Loucy (cell line): ENCODE measurements at regions not wholly inside any gene's neighbourhood (a gene's known extent, or its start where the extent isn't known, plus 50 kb on each side); places are given as distances from the start of the nearest gene placed in this dataset.

Experiments
- H2AFZ ChIP-seq: fragments of 200-600 bp; sonication (generic); 2 replicates; pipeline ENCODE4 v1.6.0; 2016; ENCODE audit warnings: antibody characterized with exemption, mild to moderate bottlenecking, low read length, moderate library complexity
- H3F3A ChIP-seq: fragments of 200-600 bp; 2 replicates; pipeline ENCODE4 v1.6.0; 2016; ENCODE audit warnings: antibody characterized with exemption, low read depth, mild to moderate bottlenecking
- H3K27me3 ChIP-seq: fragments of 200-600 bp; sonication (generic); 2 replicates; pipeline ENCODE4 v1.6.1; 2014; ENCODE audit warnings: low read length, mild to moderate bottlenecking; ENCODE audit not compliant: insufficient read depth, poor library complexity, severe bottlenecking
- H3K36me3 ChIP-seq: fragments of 200-600 bp; sonication (generic); 2 replicates; pipeline ENCODE4 v1.6.1; 2016; ENCODE audit warnings: low read length; ENCODE audit not compliant: insufficient read depth
- H3K4me1 ChIP-seq: fragments of 200-600 bp; sonication (generic); 2 replicates; pipeline ENCODE4 v1.5.1; 2014; ENCODE audit warnings: low read length, mild to moderate bottlenecking; ENCODE audit not compliant: insufficient read depth, poor library complexity, severe bottlenecking
- H3K4me2 ChIP-seq: fragments of 200-600 bp; sonication (generic); 2 replicates; pipeline ENCODE4 v1.6.0; 2014; ENCODE audit warnings: antibody characterized with exemption, low read length, low read depth, mild to moderate bottlenecking; ENCODE audit not compliant: poor library complexity, severe bottlenecking
- H3K4me3 ChIP-seq: fragments of 200-600 bp; sonication (generic); 2 replicates; pipeline ENCODE4 v1.5.1; 2014; ENCODE audit warnings: low read length, mild to moderate bottlenecking, mixed read lengths; ENCODE audit not compliant: poor library complexity, severe bottlenecking
- H3K79me2 ChIP-seq: fragments of 200-600 bp; sonication (generic); 2 replicates; pipeline ENCODE4 v1.6.1; 2014; ENCODE audit warnings: low read length; ENCODE audit not compliant: insufficient read depth
- H3K9ac ChIP-seq: fragments of 200-600 bp; sonication (generic); 2 replicates; pipeline ENCODE4 v1.6.0; 2014; ENCODE audit warnings: mild to moderate bottlenecking, low read depth, low read length, moderate library complexity; ENCODE audit not compliant: poor library complexity, severe bottlenecking
- H3K9me2 ChIP-seq: fragments of 200-600 bp; sonication (generic); replicated peaks from 2 replicates; pipeline ENCODE4 v1.6.1; 2016; ENCODE audit warnings: low read depth, low read length, mixed read lengths
- H3K9me3 ChIP-seq: fragments of 200-600 bp; sonication (generic); 2 replicates; pipeline ENCODE4 v1.6.1; 2014; ENCODE audit warnings: mild to moderate bottlenecking, antibody characterized with exemption, low read length, low read depth; ENCODE audit not compliant: insufficient read depth
- H4K20me1 ChIP-seq: fragments of 200-600 bp; sonication (generic); 2 replicates; pipeline ENCODE4 v1.6.0; 2014; ENCODE audit warnings: antibody characterized with exemption, low read length, mild to moderate bottlenecking; ENCODE audit not compliant: insufficient read depth, poor library complexity, severe bottlenecking
- EZH2phosphoT487 ChIP-seq: fragments of 200-600 bp; IDR thresholded peaks from 2 replicates; pipeline ENCODE4 v1.6.1; 2018; ENCODE audit warnings: antibody characterized with exemption, mild to moderate bottlenecking, moderate library complexity, borderline replicate concordance
- TF ChIP-seq, protein P1 (sequence below): fragments of 200-600 bp; sonication (generic); conservative IDR thresholded peaks from 2 replicates; pipeline ENCODE4 v1.5.1; 2014; ENCODE audit warnings: mild to moderate bottlenecking, antibody characterized with exemption, low read length

- no peak overlapping the region for H2AFZ ChIP-seq
- no peaks in the 10 kb centered on the region for H3F3A ChIP-seq
- no peaks in the 10 kb centered on the region for H3K9me3 ChIP-seq
- H3K36me3 ChIP-seq: no peaks in the 10 kb centered on the region
- no peak overlapping the region for H3K9ac ChIP-seq
- H3K4me2 ChIP-seq: no peak overlapping the region
- H3K4me3 ChIP-seq: no peak overlapping the region
- no peaks in the 10 kb centered on the region for H3K4me1 ChIP-seq
- TF ChIP-seq EZH2phosphoT487: no peak
- TF ChIP-seq, protein P1, sequence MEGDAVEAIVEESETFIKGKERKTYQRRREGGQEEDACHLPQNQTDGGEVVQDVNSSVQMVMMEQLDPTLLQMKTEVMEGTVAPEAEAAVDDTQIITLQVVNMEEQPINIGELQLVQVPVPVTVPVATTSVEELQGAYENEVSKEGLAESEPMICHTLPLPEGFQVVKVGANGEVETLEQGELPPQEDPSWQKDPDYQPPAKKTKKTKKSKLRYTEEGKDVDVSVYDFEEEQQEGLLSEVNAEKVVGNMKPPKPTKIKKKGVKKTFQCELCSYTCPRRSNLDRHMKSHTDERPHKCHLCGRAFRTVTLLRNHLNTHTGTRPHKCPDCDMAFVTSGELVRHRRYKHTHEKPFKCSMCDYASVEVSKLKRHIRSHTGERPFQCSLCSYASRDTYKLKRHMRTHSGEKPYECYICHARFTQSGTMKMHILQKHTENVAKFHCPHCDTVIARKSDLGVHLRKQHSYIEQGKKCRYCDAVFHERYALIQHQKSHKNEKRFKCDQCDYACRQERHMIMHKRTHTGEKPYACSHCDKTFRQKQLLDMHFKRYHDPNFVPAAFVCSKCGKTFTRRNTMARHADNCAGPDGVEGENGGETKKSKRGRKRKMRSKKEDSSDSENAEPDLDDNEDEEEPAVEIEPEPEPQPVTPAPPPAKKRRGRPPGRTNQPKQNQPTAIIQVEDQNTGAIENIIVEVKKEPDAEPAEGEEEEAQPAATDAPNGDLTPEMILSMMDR: no peak
- H3K79me2 ChIP-seq: no peaks in the 10 kb centered on the region
- no peaks in the 10 kb centered on the region for H4K20me1 ChIP-seq
- H3K27me3 ChIP-seq: no peaks in the 10 kb centered on the region
- no peaks in the 10 kb centered on the region for H3K9me2 ChIP-seq
These were observed 90.2 kb upstream of the LINGO1 start for GRCh38 chr15:77722759-77723460.

DNA sequence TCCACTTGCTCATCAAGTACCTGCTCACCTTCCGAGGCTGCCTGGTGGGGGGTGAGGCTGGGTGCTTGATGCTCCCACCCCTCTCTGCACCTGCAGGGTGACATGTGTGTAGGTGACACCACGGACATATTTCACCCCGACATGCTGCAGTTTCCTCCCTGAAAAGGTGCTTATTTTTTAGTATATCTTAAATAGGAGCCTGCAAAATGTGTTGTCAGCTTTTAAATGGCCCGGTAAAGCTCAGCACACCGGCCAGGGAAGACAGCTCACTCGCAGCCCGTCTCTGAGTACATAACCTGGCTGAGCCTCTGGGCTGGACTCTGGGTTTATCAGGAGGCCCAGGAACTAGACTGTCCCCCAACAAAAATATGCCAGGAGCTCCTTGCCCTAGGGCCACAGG lies 89.3 kb upstream of the LINGO1 start:
- H2AFZ ChIP-seq: no peak overlapping the region
- no peak overlapping the region for H3K4me3 ChIP-seq
- no peaks in the 10 kb centered on the region for H3F3A ChIP-seq
- H3K9me2 ChIP-seq: no peaks in the 10 kb centered on the region
- no peaks in the 10 kb centered on the region for H3K36me3 ChIP-seq
- no peaks in the 10 kb centered on the region for H4K20me1 ChIP-seq
- H3K4me1 ChIP-seq: no peaks in the 10 kb centered on the region
- H3K9me3 ChIP-seq: no peaks in the 10 kb centered on the region
- no peak overlapping the region for H3K9ac ChIP-seq
- TF ChIP-seq EZH2phosphoT487: no peak
- TF ChIP-seq, protein P1: no peak
- H3K79me2 ChIP-seq: no peaks in the 10 kb centered on the region
- no peaks in the 10 kb centered on the region for H3K27me3 ChIP-seq
- no peak overlapping the region for H3K4me2 ChIP-seq

DNA sequence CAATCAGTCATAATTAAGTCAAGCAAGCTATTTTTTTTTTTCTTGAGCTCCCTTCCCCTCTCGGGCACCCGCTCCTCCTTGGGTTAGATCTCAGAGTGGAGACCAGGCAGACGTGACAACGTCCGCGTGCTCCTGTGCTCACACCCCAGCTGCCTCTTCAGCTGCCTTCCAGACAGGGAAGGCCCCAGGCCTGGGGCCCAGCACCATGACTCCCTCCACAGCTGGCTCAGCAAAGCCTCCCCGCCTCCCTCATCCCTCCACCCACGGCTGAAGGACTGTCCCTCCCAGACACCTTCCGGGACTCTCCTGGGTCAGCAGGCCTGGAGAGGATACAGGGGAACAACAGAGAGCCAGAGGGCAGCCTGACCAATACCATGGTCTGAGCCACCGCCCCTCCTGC lies 87.9 kb upstream of the LINGO1 start:
- no peaks in the 10 kb centered on the region for H4K20me1 ChIP-seq
- no peak overlapping the region for H3K4me2 ChIP-seq
- H3K9me2 ChIP-seq: no peaks in the 10 kb centered on the region
- H3K9ac ChIP-seq: no peak overlapping the region
- H3K27me3 ChIP-seq: no peaks in the 10 kb centered on the region
- H3K4me3 ChIP-seq: no peak overlapping the region
- H2AFZ ChIP-seq: no peak overlapping the region
- H3K4me1 ChIP-seq: no peaks in the 10 kb centered on the region
- no peaks in the 10 kb centered on the region for H3K9me3 ChIP-seq
- TF ChIP-seq, protein P1: no peak
- no peak for TF ChIP-seq EZH2phosphoT487
- H3K36me3 ChIP-seq: no peaks in the 10 kb centered on the region
- no peaks in the 10 kb centered on the region for H3K79me2 ChIP-seq
- no peaks in the 10 kb centered on the region for H3F3A ChIP-seq
